RWPE1 (cell line): ENCODE measurements at regions not wholly inside any gene's neighbourhood (a gene's known extent, or its start where the extent isn't known, plus 50 kb on each side); places are given as distances from the start of the nearest gene placed in this dataset.

Experiments
- CTCF ChIA-PET: fragments of 350-600 bp; sonication (Branson Sonifier 250); formaldehyde crosslinking; extraction: SDS; loops from one replicate; lab custom pipeline; 2021; lab: Yijun Ruan, JAX
- POLR2A ChIA-PET: fragments of 400-600 bp; formaldehyde crosslinking; extraction: SDS; loops from one replicate; lab custom pipeline; 2020; ENCODE audit warnings: antibody characterized with exemption; ENCODE audit not compliant: low non-redundant PET; lab: Yijun Ruan, JAX
- DNase-seq: peaks from one replicate; pipeline ENCODE4 v3.0.0; 2012; ENCODE audit warnings: low spot score
- H3K27ac ChIP-seq: fragments of 450-650 bp; 2 replicates; pipeline ENCODE4 v1.5.1; 2017
- TF ChIP-seq, protein P1 (sequence below): fragments of 450-650 bp; conservative IDR thresholded peaks from 2 replicates; pipeline ENCODE4 v1.5.1; 2017; ENCODE audit warnings: low read depth, mild to moderate bottlenecking

DNA sequence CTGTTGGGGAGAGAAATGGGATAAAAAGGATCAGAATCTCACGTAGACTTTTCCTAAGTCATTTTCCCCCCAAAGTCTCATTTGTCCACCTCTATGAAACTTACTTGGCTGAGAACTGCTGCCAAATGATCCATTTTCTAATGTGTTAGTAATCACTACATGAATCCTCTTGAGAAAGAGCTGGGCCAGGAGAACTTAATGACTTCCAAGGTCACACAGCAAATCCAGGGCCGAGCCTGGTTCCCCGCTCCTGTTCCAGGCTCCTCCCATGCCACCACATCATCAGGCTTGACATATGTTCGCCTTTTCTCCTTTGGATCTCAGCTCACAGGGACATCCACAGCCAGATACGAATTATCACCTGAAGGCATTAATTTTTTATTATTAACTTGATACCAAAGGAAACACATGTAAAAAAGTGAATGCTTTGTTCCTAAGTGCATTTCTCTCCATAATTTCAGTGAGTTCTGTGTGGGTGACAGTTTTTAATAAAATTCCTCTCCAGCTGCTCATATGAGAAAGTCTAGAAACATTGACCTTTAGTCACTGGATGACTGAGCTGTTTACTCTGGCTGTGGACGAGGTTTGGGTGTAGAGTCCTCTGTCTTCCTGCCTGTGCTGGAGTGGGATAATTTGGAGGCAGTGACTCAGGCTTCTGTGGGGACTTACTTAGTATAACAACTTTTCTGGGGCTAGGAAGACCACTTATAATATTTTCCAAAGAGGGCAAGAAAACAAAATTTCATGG lies 276.3 kb downstream of the PAX1 start:
- no peak for DNase-seq
- H3K27ac ChIP-seq = no peak overlapping the region
- TF ChIP-seq, protein P1, sequence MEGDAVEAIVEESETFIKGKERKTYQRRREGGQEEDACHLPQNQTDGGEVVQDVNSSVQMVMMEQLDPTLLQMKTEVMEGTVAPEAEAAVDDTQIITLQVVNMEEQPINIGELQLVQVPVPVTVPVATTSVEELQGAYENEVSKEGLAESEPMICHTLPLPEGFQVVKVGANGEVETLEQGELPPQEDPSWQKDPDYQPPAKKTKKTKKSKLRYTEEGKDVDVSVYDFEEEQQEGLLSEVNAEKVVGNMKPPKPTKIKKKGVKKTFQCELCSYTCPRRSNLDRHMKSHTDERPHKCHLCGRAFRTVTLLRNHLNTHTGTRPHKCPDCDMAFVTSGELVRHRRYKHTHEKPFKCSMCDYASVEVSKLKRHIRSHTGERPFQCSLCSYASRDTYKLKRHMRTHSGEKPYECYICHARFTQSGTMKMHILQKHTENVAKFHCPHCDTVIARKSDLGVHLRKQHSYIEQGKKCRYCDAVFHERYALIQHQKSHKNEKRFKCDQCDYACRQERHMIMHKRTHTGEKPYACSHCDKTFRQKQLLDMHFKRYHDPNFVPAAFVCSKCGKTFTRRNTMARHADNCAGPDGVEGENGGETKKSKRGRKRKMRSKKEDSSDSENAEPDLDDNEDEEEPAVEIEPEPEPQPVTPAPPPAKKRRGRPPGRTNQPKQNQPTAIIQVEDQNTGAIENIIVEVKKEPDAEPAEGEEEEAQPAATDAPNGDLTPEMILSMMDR = no peak
- ChIA-PET POLR2A (interaction anchor here (0.7 kb wide), 1 partner anchor 20 kb away, joined by 3 read pairs; no protein-coding TSS in a partner anchor), CTCF (no interaction called here)

DNA sequence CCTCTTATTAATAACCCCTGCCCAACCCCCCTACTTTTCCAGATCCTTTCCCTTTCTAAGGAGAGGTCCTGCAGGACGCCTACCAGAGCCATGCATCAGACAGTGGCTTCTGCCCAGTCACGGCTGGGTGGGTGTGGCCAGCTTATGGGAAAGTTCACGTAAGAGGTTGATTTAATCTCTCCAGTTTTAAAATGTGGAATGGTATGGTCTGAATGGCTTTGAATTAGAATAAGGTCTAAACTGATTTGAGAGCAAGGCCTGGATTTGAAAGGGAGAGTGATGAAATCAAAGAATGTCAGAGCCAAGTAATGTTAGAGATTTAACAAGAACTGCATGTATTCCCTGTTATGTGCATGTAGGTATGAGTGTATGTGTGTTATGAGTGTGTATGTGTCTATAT lies 275.7 kb downstream of the PAX1 start:
- POLR2A ChIA-PET = no interaction called here
- H3K27ac ChIP-seq = no peak overlapping the region
- no peak for DNase-seq
- TF ChIP-seq, protein P1 = no peak
- CTCF ChIA-PET = no interaction called here

DNA sequence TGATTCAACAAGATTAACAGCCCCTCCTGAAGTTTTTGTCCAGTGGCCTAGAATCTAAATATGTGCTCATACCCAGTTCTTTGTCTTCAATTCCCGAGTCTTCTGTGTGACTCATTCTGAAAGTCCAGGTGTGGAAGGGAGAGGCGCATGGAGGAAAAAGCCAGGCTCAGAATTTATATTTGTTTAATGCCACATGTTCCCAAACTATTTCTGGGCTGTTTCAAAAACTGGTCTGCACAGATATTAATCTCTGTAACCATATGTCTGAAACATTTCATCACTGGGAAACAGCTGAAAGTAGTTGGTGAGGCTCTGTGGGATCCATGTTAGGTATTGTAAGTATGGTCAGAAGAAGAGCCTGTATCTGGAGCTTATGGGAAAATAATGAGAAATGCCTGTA lies 266.0 kb downstream of the PAX1 start:
- POLR2A ChIA-PET = no interaction called here
- no peak overlapping the region for H3K27ac ChIP-seq
- TF ChIP-seq, protein P1 = no peak
- DNase-seq = no peak
- CTCF ChIA-PET = no interaction called here

DNA sequence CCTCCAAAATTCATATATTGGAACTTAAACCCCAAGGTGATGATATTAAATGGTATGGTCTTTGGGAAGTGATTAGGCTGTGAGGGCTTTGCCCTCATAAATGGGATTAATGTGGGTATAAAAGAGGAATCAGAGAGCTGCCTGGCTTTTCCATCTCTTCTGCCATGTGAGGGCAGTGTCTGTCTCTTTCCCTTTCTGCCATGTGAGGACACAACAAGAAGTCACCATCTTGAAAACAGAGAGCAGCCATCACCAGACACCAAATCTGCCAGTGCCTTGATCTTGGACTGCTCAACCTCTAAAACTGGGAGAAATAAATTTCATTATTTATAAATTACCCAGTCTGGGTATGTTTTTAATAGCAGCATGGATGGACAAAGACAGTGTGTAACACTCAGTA lies 263.0 kb downstream of the PAX1 start:
- no peak for DNase-seq
- ChIA-PET POLR2A (no interaction called here), CTCF (no interaction called here)
- no peak overlapping the region for H3K27ac ChIP-seq
- TF ChIP-seq, protein P1 = no peak

DNA sequence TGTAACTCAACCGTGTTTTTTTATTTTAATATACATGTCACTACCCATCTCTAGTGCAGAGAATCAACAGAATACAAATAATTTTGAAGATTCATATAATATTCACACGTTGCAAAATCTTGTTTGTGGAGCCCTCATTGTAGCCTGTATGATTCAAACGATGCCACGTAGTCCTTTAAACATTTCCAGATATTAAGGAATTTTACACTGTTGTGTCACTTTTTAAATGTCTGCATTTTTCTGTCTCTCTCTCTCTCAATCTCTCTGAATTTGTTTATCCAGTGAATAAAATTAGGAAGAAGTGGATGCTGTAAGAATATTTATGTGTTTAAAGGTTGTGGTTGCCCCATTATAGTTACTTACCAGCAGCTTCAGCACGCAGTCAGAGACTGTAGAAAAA lies 262.0 kb downstream of the PAX1 start:
- no peak overlapping the region for H3K27ac ChIP-seq
- POLR2A ChIA-PET = no interaction called here
- TF ChIP-seq, protein P1 = no peak
- no peak for DNase-seq
- CTCF ChIA-PET = no interaction called here

DNA sequence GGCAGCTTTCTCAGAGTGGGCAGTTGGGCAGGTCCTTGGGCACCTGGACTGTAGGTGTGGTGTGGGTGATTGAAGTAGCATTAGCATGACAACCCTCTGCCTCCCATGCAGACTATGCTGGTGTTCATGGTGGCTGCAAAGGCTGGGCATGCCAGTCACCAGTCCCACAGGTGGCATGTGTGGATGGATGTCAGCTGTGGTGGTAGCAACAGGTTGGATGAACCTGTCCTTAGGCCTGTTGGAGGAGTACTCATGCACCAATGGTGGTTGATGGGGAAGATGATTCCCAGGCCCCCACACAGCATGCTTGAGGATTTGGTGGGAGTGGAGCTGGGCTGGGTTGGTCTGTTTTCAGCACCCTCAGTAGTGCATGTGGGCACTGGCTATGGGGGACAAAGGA lies 251.1 kb downstream of the PAX1 start:
- no peak for DNase-seq
- no peak overlapping the region for H3K27ac ChIP-seq
- POLR2A ChIA-PET = no interaction called here
- TF ChIP-seq, protein P1 = no peak
- CTCF ChIA-PET = no interaction called here
